Breast epithelium (tissue), 3 donors: ENCODE measurements at regions not wholly inside any gene's neighbourhood (a gene's known extent, or its start where the extent isn't known, plus 50 kb on each side); places are given as distances from the start of the nearest gene placed in this dataset.

Experiments used
- POLR2A ChIP-seq: fragments of 450-650 bp; IDR thresholded peaks from one replicate; pipeline ENCODE4 v1.6.1; 2016; ENCODE audit warnings: antibody characterized with exemption, mild to moderate bottlenecking, moderate library complexity
- TF ChIP-seq, protein P1 (sequence below), 3 donors: fragments of 450-650 bp; IDR thresholded peaks; one replicate each; pipeline ENCODE4 v1.5.1; 2016 to 2017; ENCODE audit warnings: antibody characterized with exemption in 3 of 3, mild to moderate bottlenecking in 3 of 3, moderate library complexity in 3 of 3

GRCh38 chr13:59326717-59327116, 837.0 kb downstream of the DIAPH3 start:
- TF ChIP-seq, protein P1, sequence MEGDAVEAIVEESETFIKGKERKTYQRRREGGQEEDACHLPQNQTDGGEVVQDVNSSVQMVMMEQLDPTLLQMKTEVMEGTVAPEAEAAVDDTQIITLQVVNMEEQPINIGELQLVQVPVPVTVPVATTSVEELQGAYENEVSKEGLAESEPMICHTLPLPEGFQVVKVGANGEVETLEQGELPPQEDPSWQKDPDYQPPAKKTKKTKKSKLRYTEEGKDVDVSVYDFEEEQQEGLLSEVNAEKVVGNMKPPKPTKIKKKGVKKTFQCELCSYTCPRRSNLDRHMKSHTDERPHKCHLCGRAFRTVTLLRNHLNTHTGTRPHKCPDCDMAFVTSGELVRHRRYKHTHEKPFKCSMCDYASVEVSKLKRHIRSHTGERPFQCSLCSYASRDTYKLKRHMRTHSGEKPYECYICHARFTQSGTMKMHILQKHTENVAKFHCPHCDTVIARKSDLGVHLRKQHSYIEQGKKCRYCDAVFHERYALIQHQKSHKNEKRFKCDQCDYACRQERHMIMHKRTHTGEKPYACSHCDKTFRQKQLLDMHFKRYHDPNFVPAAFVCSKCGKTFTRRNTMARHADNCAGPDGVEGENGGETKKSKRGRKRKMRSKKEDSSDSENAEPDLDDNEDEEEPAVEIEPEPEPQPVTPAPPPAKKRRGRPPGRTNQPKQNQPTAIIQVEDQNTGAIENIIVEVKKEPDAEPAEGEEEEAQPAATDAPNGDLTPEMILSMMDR (IDR thresholded peaks at IDR 0.05), result no peak
- TF ChIP-seq POLR2A, result no peak
